ENCODE measurements at regions not wholly inside any gene's neighbourhood (a gene's known extent, or its start where the extent isn't known, plus 50 kb on each side); places are given as distances from the start of the nearest gene placed in this dataset.

- DNase-seq, result no peak
- ChIA-PET CTCF (no interaction called here), POLR2A (no interaction called here)
- no peaks in the 10 kb centered on the region for H3K79me2 ChIP-seq (ENCODE audit: insufficient read depth)
- TF ChIP-seq REST (IDR thresholded peaks at IDR 0.05; ENCODE audit: low read depth, low read length) (no peak), GABPA (IDR thresholded peaks at IDR 0.05; ENCODE audit: low read depth) (no peak)
- no peak overlapping the region for H3K4me3 ChIP-seq (ENCODE audit: low read depth in 2 of 2, low read length in 1 of 2)
- no peaks in the 10 kb centered on the region for H3K9me3 ChIP-seq
- H3K4me1 ChIP-seq (ENCODE audit: control insufficient read depth in 1 of 2, insufficient read depth in 2 of 2, low read depth in 1 of 2, low read length in 1 of 2), result 0 out of 4 replicates have a peak, but pooled peaks cover 0 to 4% of the 10 kb centered on the region in 2 experiments
- no peaks in the 10 kb centered on the region for H3K9me2 ChIP-seq
- no peaks in the 10 kb centered on the region for H3K27me3 ChIP-seq (ENCODE audit: insufficient read depth)
- no peaks in the 10 kb centered on the region for H4K20me1 ChIP-seq (ENCODE audit: insufficient read depth)
- no peak overlapping the region for H3K9ac ChIP-seq
- H3K27ac ChIP-seq (ENCODE audit: low read depth in 2 of 2, low read length in 1 of 2), result peak overlapping the region in 1 of 2 experiments; percentile 3; a peak in 2 of 4 replicates
- H3K4me2 ChIP-seq, result no peak overlapping the region
- H3K36me3 ChIP-seq (replicated peaks in 1 of 2; ENCODE audit: control insufficient read depth in 1 of 2, insufficient read depth in 2 of 2, low read length in 1 of 2), result no peaks in the 10 kb centered on the region
- peaks cover 24% of the 10 kb centered on the region for H3F3A ChIP-seq (replicated peaks; ENCODE audit: insufficient read depth)
- H2AFZ ChIP-seq (ENCODE audit: low read depth), result peak overlapping the region; percentile 66; the same call in 1 of the 2 replicates
Observed at GRCh38 chr5:33339413-33339812, 101.4 kb upstream of the TARS1 start.

GRCh38 chr5:33340195-33340594 lies 100.6 kb upstream of the TARS1 start:
- H3K4me3 ChIP-seq (ENCODE audit: low read depth in 2 of 2, low read length in 1 of 2), result no peak overlapping the region
- WGBS (ENCODE audit: low lambda C conversion rate), result 90% methylated on average over 3 of the region's 3 CpGs
- no peaks in the 10 kb centered on the region for H4K20me1 ChIP-seq (ENCODE audit: insufficient read depth)
- peak overlapping the region; percentile 66; the same call in 1 of the 2 replicates for H2AFZ ChIP-seq (ENCODE audit: low read depth)
- H3K9me3 ChIP-seq, result no peaks in the 10 kb centered on the region
- ChIA-PET CTCF (no interaction called here), POLR2A (no interaction called here)
- H3F3A ChIP-seq (replicated peaks; ENCODE audit: insufficient read depth), result peaks cover 24% of the 10 kb centered on the region
- H3K4me1 ChIP-seq (ENCODE audit: control insufficient read depth in 1 of 2, insufficient read depth in 2 of 2, low read depth in 1 of 2, low read length in 1 of 2), result 0 out of 4 replicates have a peak, but pooled peaks cover 0 to 4% of the 10 kb centered on the region in 2 experiments
- H3K9ac ChIP-seq, result peak overlapping the region; percentile 4; the same call in 1 of the 2 replicates
- no peaks in the 10 kb centered on the region for H3K27me3 ChIP-seq (ENCODE audit: insufficient read depth)
- no peaks in the 10 kb centered on the region for H3K36me3 ChIP-seq (replicated peaks in 1 of 2; ENCODE audit: control insufficient read depth in 1 of 2, insufficient read depth in 2 of 2, low read length in 1 of 2)
- TF ChIP-seq JUND (IDR thresholded peaks at IDR 0.05) (no peak), EP300 (IDR thresholded peaks at IDR 0.05; ENCODE audit: borderline replicate concordance in 1 of 2, low read depth in 1 of 2, low read length in 1 of 2) (no peak), RAD21 (IDR thresholded peaks at IDR 0.05; ENCODE audit: low read length) (no peak), POLR2AphosphoS5 (IDR thresholded peaks at IDR 0.05; ENCODE audit: low read depth, low read length) (no peak), GATA2 (CRISPR knock-in tag; IDR thresholded peaks at IDR 0.05) (no peak), SIN3A (IDR thresholded peaks at IDR 0.05; ENCODE audit: borderline replicate concordance, low read depth, low read length) (no peak), MXI1 (IDR thresholded peaks at IDR 0.05; ENCODE audit: low read depth, low read length) (no peak), MEF2A (IDR thresholded peaks at IDR 0.05; ENCODE audit: borderline replicate concordance, low read depth) (no peak), FOXM1 (IDR thresholded peaks at IDR 0.05; ENCODE audit: low read depth) (no peak), RFX5 (IDR thresholded peaks at IDR 0.05; ENCODE audit: low read length) (no peak), NFIC (IDR thresholded peaks at IDR 0.05; ENCODE audit: borderline replicate concordance) (no peak), FOXJ3 (CRISPR knock-in tag; IDR thresholded peaks at IDR 0.05) (no peak), IRF3 (IDR thresholded peaks at IDR 0.05; ENCODE audit: low read depth, low read length) (no peak)
- H3K79me2 ChIP-seq (ENCODE audit: insufficient read depth), result no peaks in the 10 kb centered on the region
- no peak overlapping the region; the same call in 1 of the 2 replicates for H3K4me2 ChIP-seq
- DNase-seq, result no peak
- H3K27ac ChIP-seq (ENCODE audit: low read depth in 2 of 2, low read length in 1 of 2), result peak overlapping the region in 1 of 2 experiments; percentile 12; a peak in 1 of 4 replicates
- no peaks in the 10 kb centered on the region for H3K9me2 ChIP-seq
